ENCODE measurements at regions not wholly inside any gene's neighbourhood (a gene's known extent, or its start where the extent isn't known, plus 50 kb on each side); places are given as distances from the start of the nearest gene placed in this dataset.
A peak's percentile ranks its signal among the peaks of the same experiment; 100 is the strongest.

DNA sequence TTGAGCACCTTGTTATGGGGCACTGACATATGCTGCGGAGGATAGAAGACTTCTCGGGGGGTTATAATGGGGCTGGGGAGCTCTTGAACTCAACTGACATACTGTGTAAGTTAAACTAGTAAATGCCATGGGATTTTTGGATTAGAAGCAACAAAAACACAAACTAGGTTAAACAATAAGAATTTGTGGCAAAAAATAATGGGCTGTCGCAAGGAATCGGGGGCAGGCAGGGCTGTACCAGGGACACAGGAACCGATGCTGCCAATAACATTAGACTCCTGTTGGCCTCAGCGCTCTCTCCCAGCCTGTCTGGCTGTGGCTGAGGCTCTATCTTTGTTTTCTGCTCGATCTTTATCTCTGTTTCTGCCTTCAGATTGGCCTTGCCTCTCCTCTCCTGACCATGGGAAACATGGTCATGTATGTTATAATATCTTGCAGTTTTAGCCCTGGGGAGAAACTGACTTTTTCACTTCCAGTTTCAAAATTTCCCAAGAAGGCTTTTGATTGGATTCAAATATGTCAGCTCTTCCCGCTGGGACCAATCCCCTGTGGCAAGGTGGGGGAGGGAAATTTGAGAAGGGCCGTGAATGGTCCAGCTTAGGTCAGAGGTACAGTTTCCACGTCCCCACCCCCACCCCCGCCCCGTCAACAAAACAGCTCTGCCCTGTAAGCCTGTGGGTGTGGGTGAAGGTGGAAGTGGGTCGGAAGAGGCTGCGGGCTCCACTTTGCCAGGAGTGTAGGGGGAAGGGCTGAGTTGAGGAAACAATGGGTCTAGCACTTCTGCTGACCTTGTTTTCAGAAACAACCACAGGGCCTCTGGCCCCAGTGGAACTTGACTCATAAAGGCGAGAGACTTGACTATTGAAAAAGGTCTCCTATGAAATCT, 161.1 kb upstream of the TBL1XR1 start (continued):
- TF ChIP-seq, protein P1, sequence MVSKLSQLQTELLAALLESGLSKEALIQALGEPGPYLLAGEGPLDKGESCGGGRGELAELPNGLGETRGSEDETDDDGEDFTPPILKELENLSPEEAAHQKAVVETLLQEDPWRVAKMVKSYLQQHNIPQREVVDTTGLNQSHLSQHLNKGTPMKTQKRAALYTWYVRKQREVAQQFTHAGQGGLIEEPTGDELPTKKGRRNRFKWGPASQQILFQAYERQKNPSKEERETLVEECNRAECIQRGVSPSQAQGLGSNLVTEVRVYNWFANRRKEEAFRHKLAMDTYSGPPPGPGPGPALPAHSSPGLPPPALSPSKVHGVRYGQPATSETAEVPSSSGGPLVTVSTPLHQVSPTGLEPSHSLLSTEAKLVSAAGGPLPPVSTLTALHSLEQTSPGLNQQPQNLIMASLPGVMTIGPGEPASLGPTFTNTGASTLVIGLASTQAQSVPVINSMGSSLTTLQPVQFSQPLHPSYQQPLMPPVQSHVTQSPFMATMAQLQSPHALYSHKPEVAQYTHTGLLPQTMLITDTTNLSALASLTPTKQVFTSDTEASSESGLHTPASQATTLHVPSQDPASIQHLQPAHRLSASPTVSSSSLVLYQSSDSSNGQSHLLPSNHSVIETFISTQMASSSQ (IDR thresholded peaks at IDR 0.05; ENCODE audit: low read depth) = no peak
- TF ChIP-seq, protein P1 (CRISPR knock-in tag; IDR thresholded peaks at IDR 0.05; ENCODE audit: borderline replicate concordance) = no peak
- peak; percentile 50; the same call in 1 of the 2 replicates for TF ChIP-seq CREM (IDR thresholded peaks at IDR 0.05)
- no peak for TF ChIP-seq CREM (CRISPR knock-in tag; IDR thresholded peaks at IDR 0.05)
- peak; percentile 67 for TF ChIP-seq FOXP4 (CRISPR knock-in tag; IDR thresholded peaks at IDR 0.05)
- peak; percentile 24; the same call in 1 of the 2 replicates for TF ChIP-seq CEBPG (CRISPR knock-in tag; IDR thresholded peaks at IDR 0.05)
- 0 out of 2 replicates have a peak, but pooled peaks have one; percentile 19 for TF ChIP-seq IRX3 (CRISPR knock-in tag; IDR thresholded peaks at IDR 0.05; ENCODE audit: borderline replicate concordance, low read depth)
- TF ChIP-seq BHLHE40 (IDR thresholded peaks at IDR 0.05; ENCODE audit: low read length) = no peak
- no peak for TF ChIP-seq ZNF598 (CRISPR knock-in tag; IDR thresholded peaks at IDR 0.05; ENCODE audit: borderline replicate concordance)
- TF ChIP-seq, protein P2, sequence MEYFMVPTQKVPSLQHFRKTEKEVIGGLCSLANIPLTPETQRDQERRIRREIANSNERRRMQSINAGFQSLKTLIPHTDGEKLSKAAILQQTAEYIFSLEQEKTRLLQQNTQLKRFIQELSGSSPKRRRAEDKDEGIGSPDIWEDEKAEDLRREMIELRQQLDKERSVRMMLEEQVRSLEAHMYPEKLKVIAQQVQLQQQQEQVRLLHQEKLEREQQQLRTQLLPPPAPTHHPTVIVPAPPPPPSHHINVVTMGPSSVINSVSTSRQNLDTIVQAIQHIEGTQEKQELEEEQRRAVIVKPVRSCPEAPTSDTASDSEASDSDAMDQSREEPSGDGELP (IDR thresholded peaks at IDR 0.05; ENCODE audit: borderline replicate concordance, low read depth) = peak; percentile 16; the same call in 1 of the 2 replicates
- TF ChIP-seq SP2 (CRISPR knock-in tag; IDR thresholded peaks at IDR 0.05) = 0 out of 2 replicates have a peak, but pooled peaks have one; percentile 41
- no peak for TF ChIP-seq IRF9 (CRISPR knock-in tag; IDR thresholded peaks at IDR 0.05; ENCODE audit: borderline replicate concordance)
- peak; percentile 80 for TF ChIP-seq POLR2G (IDR thresholded peaks at IDR 0.05; ENCODE audit: low read depth, low read length)
- TF ChIP-seq PITX1 (CRISPR knock-in tag; IDR thresholded peaks at IDR 0.05) = 0 out of 2 replicates have a peak, but pooled peaks have one; percentile 6
- TF ChIP-seq ZNF644 (CRISPR knock-in tag; IDR thresholded peaks at IDR 0.05; ENCODE audit: low read depth) = peak; percentile 24; the same call in 1 of the 2 replicates
- TF ChIP-seq NR2F6 (IDR thresholded peaks at IDR 0.05) = peak; percentile 53
- TF ChIP-seq NR2F6 (CRISPR knock-in tag; IDR thresholded peaks at IDR 0.05) = peak; percentile 35; the same call in 1 of the 2 replicates
